ENCODE measurements at regions not wholly inside any gene's neighbourhood (a gene's known extent, or its start where the extent isn't known, plus 50 kb on each side); places are given as distances from the start of the nearest gene placed in this dataset.
"Not testable (repeated sequence)": the region's sequence is repeated elsewhere in the genome, so short reads cannot be mapped to it uniquely, and the experiment has no call there.

DNA sequence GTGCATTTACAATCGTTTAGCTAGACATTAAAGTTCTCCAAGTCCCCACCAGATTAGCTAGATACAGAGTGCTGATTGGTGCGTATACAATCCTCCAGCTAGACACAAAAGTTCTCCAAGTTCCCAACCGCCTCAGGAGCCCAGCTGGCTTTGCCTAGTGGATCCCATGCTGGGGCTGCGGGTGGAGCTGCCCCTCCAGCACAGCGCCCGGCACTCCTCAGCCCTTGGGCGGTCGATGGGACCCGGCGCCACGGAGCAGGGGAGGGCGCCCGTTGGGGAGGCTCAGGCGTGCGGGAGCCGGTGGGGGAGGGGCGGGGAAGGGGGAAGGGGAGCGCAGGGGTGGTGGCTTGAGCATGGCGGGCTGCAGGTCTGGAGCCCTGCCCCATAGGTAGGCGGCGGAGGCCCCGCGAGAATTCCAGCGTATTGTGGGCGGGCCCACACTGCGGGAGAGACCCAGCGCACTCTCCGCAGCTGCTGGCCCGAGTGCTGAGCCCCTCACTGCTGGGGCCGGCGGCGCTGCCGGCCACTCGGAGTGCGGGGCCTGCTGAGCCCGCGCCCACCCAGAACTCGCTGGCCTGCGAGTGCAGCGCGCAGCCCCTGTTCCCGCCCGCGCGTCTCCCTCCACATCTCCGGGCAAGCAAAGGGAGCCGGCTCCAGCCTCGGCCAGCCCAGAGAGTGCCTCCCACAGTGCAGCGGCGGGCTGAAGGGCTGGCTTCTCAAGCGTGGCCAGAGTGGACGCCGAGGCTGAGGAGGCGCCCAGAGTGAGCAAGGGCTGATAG is 907.5 kb downstream of the CDH8 start:
- intact Hi-C loops (cut with micrococcal nuclease), result no loop called here
- CTCF ChIA-PET, result no interaction called here
- H3K27me3 Mint-ChIP-seq (ENCODE audit: low read depth), result no peaks in the 10 kb centered on the region
- H3K27ac Mint-ChIP-seq, result no peak overlapping the region
- no peaks in the 10 kb centered on the region for H3K36me3 Mint-ChIP-seq (ENCODE audit: low read depth)
- DNase-seq, result no peak
- peaks cover 8% of the 10 kb centered on the region for H3K9me3 Mint-ChIP-seq
- H3K4me1 Mint-ChIP-seq (ENCODE audit: low read depth), result no peaks in the 10 kb centered on the region
- H3K4me3 Mint-ChIP-seq, result no peak overlapping the region

DNA sequence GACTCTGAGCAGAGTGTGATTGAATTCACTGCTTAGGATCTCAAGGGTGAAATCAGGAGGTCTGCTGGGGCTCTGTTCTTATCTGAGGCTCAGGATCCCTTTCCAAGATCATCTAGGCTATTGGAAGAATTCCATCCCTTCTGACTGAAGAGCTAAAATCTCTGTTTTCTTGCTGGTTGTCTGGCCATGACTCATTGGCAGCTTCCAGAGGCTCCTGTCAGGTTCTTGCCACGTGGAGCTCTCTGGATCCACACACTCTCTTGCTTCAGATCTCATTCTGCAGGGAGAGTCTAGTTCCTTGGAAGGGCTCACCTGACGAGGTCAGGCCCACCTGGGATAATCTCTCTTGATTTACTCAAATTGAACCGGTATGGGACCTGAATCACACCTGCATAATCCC is 930.7 kb downstream of the CDH8 start:
- H3K36me3 Mint-ChIP-seq (ENCODE audit: low read depth), result no peaks in the 10 kb centered on the region
- H3K4me1 Mint-ChIP-seq (ENCODE audit: low read depth), result no peaks in the 10 kb centered on the region
- intact Hi-C loops (cut with micrococcal nuclease), result no loop called here
- no peak overlapping the region for H3K4me3 Mint-ChIP-seq
- H3K27me3 Mint-ChIP-seq (ENCODE audit: low read depth), result no peaks in the 10 kb centered on the region
- no peak for DNase-seq
- no peak overlapping the region for H3K27ac Mint-ChIP-seq
- CTCF ChIA-PET, result no interaction called here
- H3K9me3 Mint-ChIP-seq, result peaks cover 10% of the 10 kb centered on the region

DNA sequence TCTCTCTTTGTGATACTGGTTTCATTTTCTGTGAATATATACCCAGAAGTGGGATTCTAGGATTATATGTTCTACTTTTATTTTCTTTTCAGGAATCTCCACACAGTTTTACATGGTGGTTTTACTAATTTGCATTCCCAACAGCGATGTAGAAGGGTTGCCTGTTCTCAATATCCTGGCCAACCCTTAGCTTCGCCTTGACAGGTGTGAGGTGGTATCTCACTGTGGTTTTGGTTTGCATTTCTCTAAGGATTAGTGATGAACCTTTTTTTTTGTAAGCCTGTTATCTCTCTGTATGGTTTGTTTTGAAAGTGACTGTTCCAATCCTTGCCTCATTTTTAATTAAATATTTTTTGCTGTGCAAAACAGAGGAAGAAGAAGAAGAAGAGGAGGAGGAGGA is 937.7 kb downstream of the CDH8 start:
- H3K27ac Mint-ChIP-seq, result no peak overlapping the region
- H3K4me1 Mint-ChIP-seq (ENCODE audit: low read depth), result no peaks in the 10 kb centered on the region
- H3K27me3 Mint-ChIP-seq (ENCODE audit: low read depth), result no peaks in the 10 kb centered on the region
- DNase-seq, result no peak
- no peaks in the 10 kb centered on the region for H3K36me3 Mint-ChIP-seq (ENCODE audit: low read depth)
- H3K4me3 Mint-ChIP-seq, result no peak overlapping the region
- H3K9me3 Mint-ChIP-seq, result peaks cover 24% of the 10 kb centered on the region
- CTCF ChIA-PET, result no interaction called here
- intact Hi-C loops (cut with micrococcal nuclease), result no loop called here

DNA sequence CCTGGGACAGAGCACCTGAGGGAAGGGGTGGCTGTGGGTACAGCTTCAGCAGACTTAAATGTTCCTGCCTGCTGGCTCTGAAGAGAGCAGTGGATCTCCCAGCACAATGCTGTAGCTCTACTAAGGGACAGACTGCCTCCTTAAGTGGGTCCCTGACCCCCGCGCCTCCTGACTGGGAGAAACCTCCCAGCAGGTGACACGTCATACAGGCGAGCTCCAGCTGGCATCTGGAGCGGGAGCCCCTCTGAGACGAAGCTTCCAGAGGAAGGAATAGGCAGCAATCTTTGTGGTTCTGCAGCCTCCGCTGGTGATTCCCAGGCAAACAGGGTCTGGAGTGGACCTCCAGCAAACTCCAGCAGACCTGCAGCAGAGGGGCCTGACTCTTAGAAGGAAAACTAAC is 944.9 kb downstream of the CDH8 start:
- H3K9me3 Mint-ChIP-seq, result peaks cover 23% of the 10 kb centered on the region
- H3K27ac Mint-ChIP-seq; H3K27me3 Mint-ChIP-seq (ENCODE audit: low read depth); DNase-seq; H3K4me3 Mint-ChIP-seq; intact Hi-C loops (cut with micrococcal nuclease); H3K4me1 Mint-ChIP-seq (ENCODE audit: low read depth); H3K36me3 Mint-ChIP-seq (ENCODE audit: low read depth); CTCF ChIA-PET: not testable (repeated sequence)

DNA sequence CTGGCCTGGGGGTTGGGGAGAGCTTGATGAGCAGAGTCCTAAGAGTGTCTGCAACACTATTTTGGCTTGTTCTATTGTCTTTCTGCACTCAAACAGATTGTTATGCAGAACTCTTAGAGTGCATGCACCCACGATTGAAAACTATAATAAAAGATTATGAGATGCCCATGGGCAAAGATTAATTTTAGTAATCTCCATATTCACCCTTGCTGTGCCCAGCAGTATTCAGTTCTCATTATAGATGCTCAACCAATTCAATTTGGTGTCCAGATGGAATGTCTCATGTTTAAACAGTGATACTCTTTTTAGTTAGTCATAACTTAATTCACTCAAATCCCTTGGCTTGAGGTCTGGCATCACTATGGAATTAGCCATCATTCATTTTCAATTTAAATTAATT is 952.5 kb downstream of the CDH8 start:
- no peak overlapping the region for H3K4me3 Mint-ChIP-seq
- intact Hi-C loops (cut with micrococcal nuclease), result no loop called here
- no peak overlapping the region for H3K27ac Mint-ChIP-seq
- no peaks in the 10 kb centered on the region for H3K27me3 Mint-ChIP-seq (ENCODE audit: low read depth)
- CTCF ChIA-PET, result no interaction called here
- H3K9me3 Mint-ChIP-seq, result peaks cover 7% of the 10 kb centered on the region
- H3K36me3 Mint-ChIP-seq (ENCODE audit: low read depth), result no peaks in the 10 kb centered on the region
- H3K4me1 Mint-ChIP-seq (ENCODE audit: low read depth), result no peaks in the 10 kb centered on the region
- no peak for DNase-seq

DNA sequence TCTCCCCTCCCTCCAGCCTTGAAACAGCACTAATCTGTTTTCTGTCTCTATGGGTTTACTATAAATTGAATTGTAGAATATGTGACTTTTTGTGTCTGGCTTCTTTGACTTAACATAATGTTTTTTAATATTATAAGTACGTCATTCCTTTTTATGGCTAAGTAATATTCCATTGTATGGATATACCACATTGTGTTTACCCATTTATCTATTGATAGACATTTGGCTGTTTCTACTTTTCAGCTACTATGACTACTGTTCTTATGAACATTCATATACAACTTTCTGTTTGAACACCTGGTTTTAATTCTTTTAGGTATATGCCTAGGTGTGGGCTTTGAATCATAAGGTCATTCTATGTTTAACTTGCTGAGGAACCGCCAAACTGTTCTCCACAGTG is 961.9 kb downstream of the CDH8 start:
- H3K9me3 Mint-ChIP-seq, result peaks cover 12% of the 10 kb centered on the region
- DNase-seq, result no peak
- H3K36me3 Mint-ChIP-seq (ENCODE audit: low read depth), result no peaks in the 10 kb centered on the region
- no peak overlapping the region for H3K27ac Mint-ChIP-seq
- no peaks in the 10 kb centered on the region for H3K4me1 Mint-ChIP-seq (ENCODE audit: low read depth)
- no peaks in the 10 kb centered on the region for H3K27me3 Mint-ChIP-seq (ENCODE audit: low read depth)
- intact Hi-C loops (cut with micrococcal nuclease), result no loop called here
- no peak overlapping the region for H3K4me3 Mint-ChIP-seq
- CTCF ChIA-PET, result no interaction called here

DNA sequence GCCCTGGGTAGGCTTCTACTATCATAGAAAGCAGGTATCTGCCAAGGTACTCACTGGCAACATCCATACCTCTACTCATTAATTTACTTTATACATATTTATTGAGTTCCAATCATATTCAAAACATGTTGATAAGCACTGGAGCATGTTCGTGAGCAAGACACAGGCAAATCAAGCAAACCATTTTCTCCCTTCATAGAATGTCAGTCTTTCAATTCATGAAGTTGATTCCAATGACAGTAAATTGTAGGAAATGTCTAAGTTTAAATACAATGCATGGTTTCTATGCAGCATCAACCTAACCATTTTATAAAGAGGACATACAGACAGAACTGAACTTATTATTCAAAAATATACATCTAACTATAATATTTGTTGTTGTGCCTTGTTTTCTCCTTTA is 978.6 kb downstream of the CDH8 start:
- H3K9me3 Mint-ChIP-seq, result peaks cover 3% of the 10 kb centered on the region
- no peak overlapping the region for H3K27ac Mint-ChIP-seq
- no peaks in the 10 kb centered on the region for H3K4me1 Mint-ChIP-seq (ENCODE audit: low read depth)
- H3K27me3 Mint-ChIP-seq (ENCODE audit: low read depth), result no peaks in the 10 kb centered on the region
- H3K4me3 Mint-ChIP-seq, result no peak overlapping the region
- CTCF ChIA-PET, result no interaction called here
- intact Hi-C loops (cut with micrococcal nuclease), result no loop called here
- no peak for DNase-seq
- H3K36me3 Mint-ChIP-seq (ENCODE audit: low read depth), result no peaks in the 10 kb centered on the region

DNA sequence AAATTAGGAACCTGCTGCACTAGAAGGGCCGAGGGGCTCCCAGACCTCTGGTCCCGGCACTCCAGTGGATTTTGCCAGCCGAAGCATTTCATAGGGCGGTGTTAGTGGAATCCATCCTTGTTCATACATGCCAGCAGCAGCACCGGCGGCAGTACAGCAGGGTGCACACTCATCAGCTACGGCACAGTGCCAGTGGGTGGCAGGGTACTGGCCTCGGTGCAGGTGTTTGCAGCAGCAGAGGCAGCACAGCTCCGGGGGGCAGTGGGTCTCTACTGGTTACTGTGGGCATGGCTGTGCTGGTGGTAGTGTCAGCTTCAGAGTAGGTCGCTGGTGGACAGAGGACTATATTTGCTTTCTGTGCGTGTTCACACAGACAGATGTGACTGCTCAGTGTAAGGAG is 985.7 kb downstream of the CDH8 start:
- H3K27ac Mint-ChIP-seq, result no peak overlapping the region
- no peak overlapping the region for H3K4me3 Mint-ChIP-seq
- no peaks in the 10 kb centered on the region for H3K27me3 Mint-ChIP-seq (ENCODE audit: low read depth)
- intact Hi-C loops (cut with micrococcal nuclease), result no loop called here
- no peaks in the 10 kb centered on the region for H3K36me3 Mint-ChIP-seq (ENCODE audit: low read depth)
- no peaks in the 10 kb centered on the region for H3K4me1 Mint-ChIP-seq (ENCODE audit: low read depth)
- peaks cover 4% of the 10 kb centered on the region for H3K9me3 Mint-ChIP-seq
- no peak for DNase-seq
- CTCF ChIA-PET, result interaction anchor here (1.0 kb wide), 1 partner anchor 13 kb away, joined by 4 read pairs; no protein-coding TSS in a partner anchor

DNA sequence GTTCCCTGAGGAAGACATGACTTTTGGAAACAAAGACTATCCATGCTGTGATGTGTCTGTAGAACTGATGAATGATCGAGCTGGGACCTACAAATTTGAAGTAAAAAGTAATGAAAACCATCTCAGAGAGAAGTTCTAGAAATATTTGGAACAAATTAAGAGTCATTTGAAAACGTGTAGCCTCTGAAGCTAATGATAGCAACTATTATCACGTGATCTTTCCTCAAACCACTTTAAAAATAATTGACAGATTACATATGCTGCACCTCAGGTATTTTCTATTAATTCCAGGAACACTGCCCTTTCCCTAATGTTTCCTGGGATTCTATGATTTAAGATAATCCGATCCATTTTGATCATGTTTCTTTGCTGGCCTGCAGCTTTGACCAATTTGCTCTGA is 990.3 kb downstream of the CDH8 start:
- intact Hi-C loops (cut with micrococcal nuclease), result no loop called here
- H3K4me1 Mint-ChIP-seq (ENCODE audit: low read depth), result no peaks in the 10 kb centered on the region
- H3K4me3 Mint-ChIP-seq, result no peak overlapping the region
- no peak for DNase-seq
- H3K27ac Mint-ChIP-seq, result no peak overlapping the region
- peaks cover 2% of the 10 kb centered on the region for H3K9me3 Mint-ChIP-seq
- CTCF ChIA-PET, result no interaction called here
- H3K36me3 Mint-ChIP-seq (ENCODE audit: low read depth), result no peaks in the 10 kb centered on the region
- no peaks in the 10 kb centered on the region for H3K27me3 Mint-ChIP-seq (ENCODE audit: low read depth)

DNA sequence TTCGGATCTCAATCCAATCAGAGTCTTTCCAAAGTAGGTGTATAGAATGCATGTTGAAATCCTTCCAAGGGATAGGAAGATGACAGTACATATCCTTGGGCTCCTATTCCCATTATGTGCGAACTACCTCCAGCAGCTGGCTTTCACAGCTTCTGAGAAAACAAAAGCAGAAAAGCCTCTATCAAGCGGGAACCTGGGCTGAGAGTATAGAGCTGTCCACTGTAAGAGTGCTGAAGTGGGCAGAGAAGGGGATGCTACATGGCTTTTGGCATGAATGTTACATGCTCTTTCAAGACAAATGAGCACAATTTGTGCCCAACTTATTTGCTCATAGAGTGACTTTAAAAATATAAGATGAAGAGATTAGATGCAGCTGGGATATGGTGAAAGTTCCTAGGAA is 993.5 kb downstream of the CDH8 start:
- CTCF ChIA-PET, result no interaction called here
- no peak overlapping the region for H3K27ac Mint-ChIP-seq
- H3K4me3 Mint-ChIP-seq, result no peak overlapping the region
- H3K36me3 Mint-ChIP-seq (ENCODE audit: low read depth), result no peaks in the 10 kb centered on the region
- DNase-seq, result no peak
- peaks cover 4% of the 10 kb centered on the region for H3K9me3 Mint-ChIP-seq
- H3K4me1 Mint-ChIP-seq (ENCODE audit: low read depth), result no peaks in the 10 kb centered on the region
- intact Hi-C loops (cut with micrococcal nuclease), result no loop called here
- H3K27me3 Mint-ChIP-seq (ENCODE audit: low read depth), result no peaks in the 10 kb centered on the region

DNA sequence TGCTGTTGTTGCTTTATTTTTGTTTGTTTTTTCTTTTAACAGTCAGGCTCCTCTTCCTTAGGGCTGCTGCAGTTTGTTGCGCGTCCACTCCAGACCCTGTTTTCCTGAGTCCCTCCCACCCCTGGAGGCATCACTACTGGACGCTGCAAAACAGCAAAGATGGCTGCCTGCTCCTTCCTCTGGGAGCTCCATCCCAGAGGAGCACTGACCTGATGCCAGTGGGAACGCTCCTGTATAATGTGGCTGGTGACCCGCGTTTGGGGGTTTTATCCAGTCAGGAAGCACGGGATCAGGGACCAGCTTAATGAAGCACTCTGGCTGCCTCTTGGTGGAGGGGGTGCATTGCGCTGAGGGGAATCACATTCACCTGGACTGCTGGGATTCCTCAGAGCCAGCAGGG is 1005.6 kb downstream of the CDH8 start:
- Mint-ChIP-seq H3K27ac (no peak overlapping the region), H3K9me3 (peaks cover 9% of the 10 kb centered on the region), H3K36me3 (ENCODE audit: low read depth) (no peaks in the 10 kb centered on the region), H3K4me1 (ENCODE audit: low read depth) (no peaks in the 10 kb centered on the region), H3K27me3 (ENCODE audit: low read depth) (no peaks in the 10 kb centered on the region), H3K4me3 (no peak overlapping the region)
- intact Hi-C loops (cut with micrococcal nuclease), result no loop called here
- DNase-seq, result no peak
- CTCF ChIA-PET, result no interaction called here

DNA sequence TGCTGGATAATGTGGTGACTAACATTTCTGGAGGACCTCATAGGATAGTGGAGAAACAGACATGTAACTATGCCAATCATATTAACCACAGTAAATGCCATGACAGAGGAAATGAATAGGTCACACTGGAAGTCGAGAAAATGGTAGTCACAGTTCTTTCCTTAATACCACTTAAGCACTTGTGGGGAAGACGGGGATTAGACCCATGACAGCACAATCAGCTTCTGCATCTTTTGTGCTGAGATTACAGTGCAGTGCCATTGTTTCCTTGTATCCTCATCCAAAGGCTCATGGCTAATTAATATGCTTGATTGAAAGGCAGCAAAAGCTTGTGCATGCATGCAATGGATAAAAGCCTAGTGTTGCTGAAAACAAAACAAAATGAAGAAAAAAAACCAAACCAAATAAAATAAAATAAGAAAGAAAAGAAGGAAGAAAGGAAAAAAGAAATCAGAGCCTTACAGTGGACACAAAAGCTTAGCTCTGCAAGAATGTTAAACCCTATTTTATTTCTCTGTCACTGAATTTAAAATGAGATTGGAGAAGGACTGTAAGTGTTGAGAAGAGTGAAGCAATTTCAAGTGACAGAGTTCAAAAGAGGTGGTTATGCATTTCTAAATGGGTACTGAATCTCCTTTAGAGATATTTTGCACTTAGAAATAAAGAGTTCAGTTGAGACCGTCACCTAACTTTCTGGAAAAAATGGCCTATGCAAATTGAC is 1011.9 kb downstream of the CDH8 start:
- Mint-ChIP-seq H3K9me3 (peaks cover 10% of the 10 kb centered on the region), H3K36me3 (ENCODE audit: low read depth) (no peaks in the 10 kb centered on the region), H3K4me3 (no peak overlapping the region), H3K27me3 (ENCODE audit: low read depth) (no peaks in the 10 kb centered on the region), H3K27ac (no peak overlapping the region), H3K4me1 (ENCODE audit: low read depth) (no peaks in the 10 kb centered on the region)
- DNase-seq, result no peak
- intact Hi-C loops (cut with micrococcal nuclease), result no loop called here
- CTCF ChIA-PET, result no interaction called here

DNA sequence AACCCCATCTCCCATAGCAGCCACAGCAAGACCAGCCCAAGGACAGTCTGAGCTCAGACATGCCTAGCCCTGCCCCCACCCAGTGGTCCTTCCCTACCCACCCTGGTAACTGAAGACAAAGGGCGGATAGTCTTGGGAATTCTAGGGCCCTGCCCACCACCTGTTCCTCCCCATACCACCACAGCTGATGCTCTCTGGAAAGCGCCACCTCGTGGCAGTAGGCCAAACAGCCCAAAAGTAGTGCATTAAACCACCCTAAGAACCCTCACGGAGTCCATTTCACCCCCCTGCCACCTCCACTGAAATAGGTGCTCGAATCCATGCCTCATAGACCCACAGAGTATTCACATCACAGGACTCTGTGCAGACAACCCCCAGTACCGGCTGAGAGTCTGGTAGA is 1021.4 kb downstream of the CDH8 start:
- H3K36me3 Mint-ChIP-seq (ENCODE audit: low read depth), result no peaks in the 10 kb centered on the region

More for the DNA sequence above, 1021.4 kb downstream of the CDH8 start:
- intact Hi-C loops (cut with micrococcal nuclease), result no loop called here
- H3K27me3 Mint-ChIP-seq (ENCODE audit: low read depth), result no peaks in the 10 kb centered on the region
- no peak for DNase-seq
- CTCF ChIA-PET, result no interaction called here
- no peaks in the 10 kb centered on the region for H3K4me1 Mint-ChIP-seq (ENCODE audit: low read depth)
- no peak overlapping the region for H3K27ac Mint-ChIP-seq
- H3K4me3 Mint-ChIP-seq, result no peak overlapping the region
- H3K9me3 Mint-ChIP-seq, result peaks cover 10% of the 10 kb centered on the region
